HepG2 (cell line): ENCODE measurements at regions not wholly inside any gene's neighbourhood (a gene's known extent, or its start where the extent isn't known, plus 50 kb on each side); places are given as distances from the start of the nearest gene placed in this dataset.

Source experiments
- ATAC-seq: fragments of 200-7000 bp; cut with Tn5 transposase; 3 replicates; pipeline ENCODE4 v1.9.1; 2020; ENCODE audit warnings: mild to moderate bottlenecking, moderate library complexity
- BruUV-seq: library from RNA; stranded (reverse); fragments of 400-500 nt; replicated peaks from 2 replicates; lab custom pipeline; 2021; lab: Mats Ljungman, UMichigan
- CTCF ChIA-PET: fragments of 300-600 bp; formaldehyde crosslinking; extraction: SDS; loops from one replicate; lab custom pipeline; 2021; ENCODE audit warnings: low total read pairs, inconsistent platforms, low intra/inter-chr PET ratio; lab: Yijun Ruan, JAX
- POLR2A ChIA-PET: fragments of 350-600 bp; sonication (Branson Sonifier 250); formaldehyde crosslinking; loops from one replicate; lab custom pipeline; 2020; ENCODE audit warnings: antibody characterized with exemption, inconsistent platforms; lab: Yijun Ruan, JAX
- DNase-seq: peaks from one replicate; pipeline ENCODE4 v3.0.0-alpha.2; 2015; ENCODE audit warnings: low spot score
- FAIRE-seq: peaks from 3 replicates; lab custom pipeline; 2011; peaks lifted over from hg19 to GRCh38; lab: Jason Lieb, UNC
- H2AFZ ChIP-seq: one replicate; pipeline ENCODE4 v1.6.1; 2011; ENCODE audit warnings: low read length, inconsistent platforms
- H3K27ac ChIP-seq: fragments of 300-600 bp; 3 replicates; pipeline ENCODE4 v1.8.0; 2011; ENCODE audit warnings: mixed run types, mild to moderate bottlenecking, mixed read lengths, low read length, inconsistent platforms; ENCODE audit not compliant: insufficient read depth; ENCODE audit errors: extremely low read length
- H3K27me3 ChIP-seq, 2 experiments: fragments of 200-600 bp in 1 of 2; 2 replicates in 1 of 2; 3 replicates in 1 of 2; pipeline versions ENCODE4 v1.6.0 to v1.8.0; 2011; ENCODE audit warnings: low read length in 2 of 2, mild to moderate bottlenecking in 2 of 2, moderate library complexity in 2 of 2, inconsistent platforms in 1 of 2; ENCODE audit not compliant: insufficient read depth in 2 of 2, control insufficient read depth in 1 of 2
- H3K36me3 ChIP-seq, 2 experiments: fragments of 200-600 bp in 1 of 2; replicated peaks in 1 of 2; 2 replicates in 1 of 2; 3 replicates in 1 of 2; pipeline versions ENCODE4 v1.5.1 to v1.8.0; 2011; ENCODE audit warnings: low read length in 2 of 2, inconsistent platforms in 1 of 2; ENCODE audit not compliant: insufficient read depth in 2 of 2, control insufficient read depth in 1 of 2
- H3K4me1 ChIP-seq: 2 replicates; pipeline ENCODE4 v1.5.1; 2012; ENCODE audit warnings: low read length, inconsistent platforms; ENCODE audit not compliant: insufficient read depth
- H3K4me2 ChIP-seq: 2 replicates; pipeline ENCODE4 v1.6.0; 2011; ENCODE audit warnings: low read depth, low read length, inconsistent platforms
- H3K4me3 ChIP-seq, 3 experiments: fragments of 200-600 bp in 1 of 3; sonication (generic), shearing (Covaris generic) in 1 of 3; replicated peaks in 1 of 3; 2 replicates each; pipeline ENCODE4 v1.5.1; 2011 to 2016; ENCODE audit warnings: low read length in 3 of 3, inconsistent platforms in 2 of 3, low read depth in 2 of 3, mild to moderate bottlenecking in 2 of 3, control low read depth in 1 of 3, mixed read lengths in 1 of 3; ENCODE audit not compliant: insufficient read depth in 1 of 3
- H3K79me2 ChIP-seq: one replicate; pipeline ENCODE4 v1.6.1; 2011; ENCODE audit warnings: low read length, inconsistent platforms; ENCODE audit not compliant: insufficient read depth
- H3K9ac ChIP-seq: 2 replicates; pipeline ENCODE4 v1.6.0; 2011; ENCODE audit warnings: mild to moderate bottlenecking, low read depth, low read length, inconsistent platforms; ENCODE audit not compliant: insufficient read depth
- H3K9me3 ChIP-seq: 2 replicates; pipeline ENCODE4 v1.5.1; 2012; ENCODE audit warnings: mild to moderate bottlenecking, low read length
- H4K20me1 ChIP-seq: 2 replicates; pipeline ENCODE4 v1.6.0; 2011; ENCODE audit warnings: inconsistent platforms, mild to moderate bottlenecking, low read length, moderate library complexity; ENCODE audit not compliant: insufficient read depth
- CREBL2 ChIP-seq: sonication (generic); formaldehyde crosslinking; IDR thresholded peaks from 2 replicates; pipeline ENCODE4 v1.8.1; 2023; ENCODE audit warnings: missing genetic modification reagents, mild to moderate bottlenecking, borderline replicate concordance
- EZH2 ChIP-seq: conservative IDR thresholded peaks from 2 replicates; pipeline ENCODE4 v1.6.1; 2012; ENCODE audit warnings: mild to moderate bottlenecking, low read depth, low read length, moderate library complexity
- ISX ChIP-seq: sonication (generic); formaldehyde crosslinking; conservative IDR thresholded peaks from 2 replicates; pipeline ENCODE4 v1.5.0; 2020; ENCODE audit warnings: missing genetic modification reagents
- NFE2L2 ChIP-seq: fragments of 150-350 bp; IDR thresholded peaks from 2 replicates; pipeline ENCODE4 v1.6.1; 2014; ENCODE audit warnings: low read length
- REL ChIP-seq: sonication (generic); formaldehyde crosslinking; conservative IDR thresholded peaks from 2 replicates; pipeline ENCODE4 v1.8.0; 2022; ENCODE audit warnings: mild to moderate bottlenecking, missing genetic modification reagents, moderate library complexity
- REST ChIP-seq, 2 experiments: IDR thresholded peaks; 2 replicates each; pipeline ENCODE4 v1.6.1; 2011 to 2012; ENCODE audit warnings: low read length in 2 of 2, borderline replicate concordance in 1 of 2, low read depth in 1 of 2, mild to moderate bottlenecking in 1 of 2, moderate library complexity in 1 of 2
- STAT6 ChIP-seq: sonication (generic); formaldehyde crosslinking; IDR thresholded peaks from 2 replicates; pipeline ENCODE4 v1.4.0; 2020; ENCODE audit warnings: missing genetic modification reagents, mild to moderate bottlenecking, borderline replicate concordance
- TEF ChIP-seq: sonication (generic); formaldehyde crosslinking; IDR thresholded peaks from 2 replicates; pipeline ENCODE4 v1.5.0; 2020; ENCODE audit warnings: missing genetic modification reagents
- ZZZ3 ChIP-seq: sonication (generic); formaldehyde crosslinking; IDR thresholded peaks from 2 replicates; pipeline ENCODE4 v1.4.0; 2020; ENCODE audit warnings: missing genetic modification reagents, mild to moderate bottlenecking, borderline replicate concordance
- WGBS: methylation state at CpG from one replicate; pipeline ENCODE4 v1.1.6; 2017; ENCODE audit warnings: low lambda C conversion rate; 5-methylcytosine and 5-hydroxymethylcytosine counted together
- in situ Hi-C: cut with HindIII; loops from 2 replicates; pipeline ENCODE4 v1.10.0; 2017; ENCODE audit warnings: low pct_unique_long_range_greater_than_20kb; ENCODE audit not compliant: extremely low pct_ligation_motif_present
- intact Hi-C: fragments of 100-400 bp; cut with micrococcal nuclease; formaldehyde crosslinking; loops from one replicate; pipeline ENCODE4 v1.10.0; 2022; ENCODE audit not compliant: unreplicated experiment

GRCh38 chr16:9225527-9226316, 134.3 kb downstream of the HAPSTR1 start (continued):
- TF ChIP-seq REL (CRISPR knock-in tag) = no peak
- no peak for TF ChIP-seq CREBL2
- TF ChIP-seq NFE2L2 = no peak
- TF ChIP-seq TEF (CRISPR knock-in tag) = no peak
- no peak for TF ChIP-seq ISX (CRISPR knock-in tag)
- no peak for TF ChIP-seq STAT6
- TF ChIP-seq EZH2 = no peak

GRCh38 chr16:9226924-9227323, 135.5 kb downstream of the HAPSTR1 start:
- BruUV-seq = no TSS peak

More at GRCh38 chr16:9226924-9227323, 135.5 kb downstream of the HAPSTR1 start:
- Histone ChIP-seq H3K9me3 (no peaks in the 10 kb centered on the region), H3K4me1 (no peaks in the 10 kb centered on the region), H3K36me3 (no peaks in the 10 kb centered on the region), H3K79me2 (no peaks in the 10 kb centered on the region), H3K9ac (no peak overlapping the region), H3K27me3 (peaks cover 0 to 19% of the 10 kb centered on the region in 2 experiments; a peak in 3 of 5 replicates), H3K4me3 (no peak overlapping the region), H4K20me1 (no peaks in the 10 kb centered on the region), H3K27ac (no peak overlapping the region), H3K4me2 (no peak overlapping the region), H2AFZ (no peak overlapping the region)
- FAIRE-seq = no peak
- in situ Hi-C loops (loop anchor here (5.0 kb wide), 1 partner anchor 65 kb away; no protein-coding TSS in a partner anchor), intact Hi-C loops (no loop called here)
- ChIA-PET POLR2A (no interaction called here), CTCF (no interaction called here)
- DNase-seq = no peak
- 3% methylated on average over 7 of the region's 7 CpGs for WGBS
- TF ChIP-seq REST (IDR thresholded peaks at IDR 0.05; ENCODE audit: borderline replicate concordance in 1 of 2, low read depth in 1 of 2, low read length in 2 of 2) (peak in 1 of 2 experiments; percentile 71; a peak in 1 of 4 replicates), ZZZ3 (CRISPR knock-in tag) (no peak)
- no peak for ATAC-seq
